ENCODE measurements at regions not wholly inside any gene's neighbourhood (a gene's known extent, or its start where the extent isn't known, plus 50 kb on each side); places are given as distances from the start of the nearest gene placed in this dataset.

GRCh38 chr1:36605942-36606640, 123.4 kb upstream of the CSF3R start:
- no peak for DNase-seq

DNA sequence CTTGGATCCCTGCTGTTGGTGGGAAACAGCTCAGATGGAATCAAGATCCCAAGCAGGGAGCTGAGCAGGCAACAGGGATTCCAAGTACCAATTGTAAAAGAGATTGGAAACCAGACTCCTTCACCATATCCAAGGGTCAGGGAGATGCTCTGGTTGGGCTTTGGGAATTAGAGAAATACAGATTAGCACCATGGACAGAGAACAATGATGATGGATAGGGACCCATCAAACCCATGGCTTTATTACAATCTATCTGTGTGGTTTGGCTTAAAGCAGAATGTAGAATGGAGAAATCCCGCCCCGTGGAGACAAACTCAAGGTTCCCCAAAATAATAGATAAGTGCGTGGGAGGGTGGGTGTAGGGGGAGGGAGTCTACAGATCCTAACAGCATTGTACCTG, 120.7 kb upstream of the CSF3R start:
- no peak for DNase-seq

GRCh38 chr1:36602184-36602583, 119.5 kb upstream of the CSF3R start:
- no peak for DNase-seq

- no peak for DNase-seq
Measured at GRCh38 chr1:36599828-36600227, 117.1 kb upstream of the CSF3R start.

GRCh38 chr1:36597514-36597913, 114.8 kb upstream of the CSF3R start:
- DNase-seq = no peak

GRCh38 chr1:36595921-36596320, 113.2 kb upstream of the CSF3R start:
- DNase-seq = no peak

DNA sequence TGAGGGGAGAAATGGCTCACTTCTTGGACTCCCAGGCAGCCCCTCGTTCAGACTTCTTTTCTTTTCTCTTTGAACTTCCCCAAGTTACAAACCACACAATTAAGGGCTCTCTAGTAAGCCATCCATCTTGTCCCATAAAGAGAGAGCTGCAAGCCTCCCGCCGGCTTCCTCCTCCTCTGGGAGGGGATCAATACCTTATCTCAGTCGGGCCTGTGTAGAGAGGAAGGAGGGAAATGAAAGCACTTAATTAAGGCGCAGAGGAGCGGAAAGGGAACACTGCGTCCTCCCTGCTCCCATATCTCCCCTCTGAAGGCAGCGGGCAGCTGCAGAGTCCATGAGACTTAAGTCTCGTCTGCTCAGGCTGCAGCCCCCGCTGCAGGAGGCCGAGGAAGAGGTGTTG, 112.6 kb upstream of the CSF3R start:
- no peak for DNase-seq

- no peak for DNase-seq
Measured at GRCh38 chr1:36594023-36594422, 111.3 kb upstream of the CSF3R start.

GRCh38 chr1:36591278-36591677, 108.6 kb upstream of the CSF3R start:
- no peak for DNase-seq

DNA sequence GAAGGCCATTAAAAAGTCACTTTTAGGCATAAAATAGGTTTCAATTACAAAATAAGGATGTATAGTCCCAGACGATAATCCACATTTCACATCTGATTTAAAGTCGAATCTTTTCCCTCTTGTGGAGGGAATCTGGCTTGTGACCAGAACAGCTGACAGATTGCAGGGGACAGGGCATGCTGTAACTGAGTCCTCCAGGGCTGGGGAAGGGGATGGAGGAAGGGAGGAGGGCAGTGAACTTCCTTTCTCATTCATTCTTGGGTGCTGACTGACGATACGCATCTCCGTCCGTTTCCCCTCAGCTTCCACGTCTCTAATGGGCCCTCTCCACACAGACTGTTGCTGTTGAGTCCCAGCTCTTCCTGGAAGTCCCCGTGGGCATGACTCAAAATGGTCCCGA, 108.1 kb upstream of the CSF3R start:
- no peak for DNase-seq

- no peak for DNase-seq
Measured at GRCh38 chr1:36590264-36590663, 107.6 kb upstream of the CSF3R start.

- DNase-seq = peak; percentile 69
Measured at GRCh38 chr1:36588972-36589371, 106.3 kb upstream of the CSF3R start.

DNA sequence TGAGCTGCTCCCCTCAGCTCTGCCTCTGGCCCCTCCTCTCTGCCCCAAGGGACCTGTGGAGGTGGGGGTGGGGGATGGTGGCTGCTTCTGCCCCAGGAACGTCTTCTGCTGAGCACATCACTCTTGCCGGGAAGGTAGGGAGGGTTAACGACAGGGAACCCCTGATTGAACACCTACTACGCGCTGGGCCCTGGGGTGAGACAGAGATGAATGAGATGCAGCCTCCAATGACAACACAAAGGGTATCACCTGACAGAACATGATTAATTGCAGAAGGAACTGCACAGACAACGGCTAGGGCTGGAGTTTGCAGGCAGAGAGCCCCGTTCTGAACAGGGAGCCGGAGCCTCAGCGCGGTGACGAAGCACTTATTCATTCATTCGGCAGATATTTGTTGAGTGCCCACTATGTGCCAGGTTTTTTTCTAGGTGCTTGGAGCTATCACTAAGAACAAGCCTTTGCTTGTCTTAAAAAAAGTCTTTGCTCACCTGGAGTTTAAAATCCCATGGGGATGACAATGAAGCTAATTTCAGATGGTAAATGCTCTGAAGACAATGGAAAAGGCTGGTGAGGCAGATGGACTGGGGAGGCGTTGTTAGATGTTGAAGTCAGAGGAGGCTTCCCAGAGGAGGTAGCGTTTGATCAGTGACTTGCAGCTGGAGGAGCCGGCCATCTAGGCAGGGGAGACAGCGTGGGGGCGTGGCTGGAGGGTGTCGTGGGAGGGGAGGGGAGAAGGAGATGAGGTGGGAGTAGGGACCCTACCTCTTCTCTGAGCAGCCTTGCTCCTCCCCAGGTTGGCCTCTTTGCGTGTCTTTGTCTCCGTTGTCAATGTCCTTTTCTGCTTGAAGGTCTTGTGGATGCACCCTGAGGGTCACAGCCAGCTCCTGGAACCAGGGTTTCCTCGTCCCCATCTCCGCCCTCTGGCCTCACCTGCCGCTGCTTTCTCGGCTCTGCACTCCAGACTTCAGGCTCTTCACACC, 103.1 kb upstream of the CSF3R start:
- DNase-seq = no peak

- DNase-seq = no peak
Measured at GRCh38 chr1:36584874-36585453, 102.3 kb upstream of the CSF3R start.

DNA sequence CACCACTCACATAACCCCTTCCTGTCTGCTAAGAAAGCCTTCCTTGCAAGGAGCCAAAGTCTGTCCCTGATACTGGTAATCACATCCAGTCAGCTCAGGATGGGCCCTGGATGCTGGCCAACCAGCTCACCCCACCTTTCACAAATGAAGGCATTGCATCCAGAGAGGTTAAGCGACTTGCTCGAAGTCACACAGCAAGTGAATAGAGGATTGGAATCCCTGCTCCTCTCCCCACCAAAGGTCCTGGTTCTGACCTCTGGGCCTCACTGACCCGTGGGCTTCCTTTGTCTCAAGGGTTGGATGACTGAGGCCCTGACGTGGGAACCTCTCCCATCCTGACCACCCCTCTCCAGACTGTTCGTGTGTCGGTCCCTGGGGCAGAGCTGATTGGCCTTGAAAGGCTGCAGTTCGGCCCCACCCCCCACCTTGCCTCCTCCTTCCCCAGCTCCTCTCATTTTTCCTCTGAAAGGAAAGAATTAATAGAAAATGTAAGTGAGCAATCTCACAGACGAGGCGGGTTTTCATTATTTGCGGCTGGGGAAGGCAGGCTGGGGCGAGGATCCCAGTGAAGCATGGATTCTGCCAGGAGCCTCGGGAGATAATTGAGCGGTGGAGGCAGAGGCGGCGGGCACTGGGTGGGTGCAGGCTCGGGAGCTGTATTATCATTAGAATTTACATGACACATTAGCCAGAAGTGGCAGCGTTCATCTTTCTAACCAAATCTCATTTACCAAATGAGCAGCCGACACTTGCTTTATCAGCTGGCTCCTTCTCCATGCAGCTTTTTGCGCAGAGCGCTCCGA, 101.5 kb upstream of the CSF3R start:
- DNase-seq = no peak

DNA sequence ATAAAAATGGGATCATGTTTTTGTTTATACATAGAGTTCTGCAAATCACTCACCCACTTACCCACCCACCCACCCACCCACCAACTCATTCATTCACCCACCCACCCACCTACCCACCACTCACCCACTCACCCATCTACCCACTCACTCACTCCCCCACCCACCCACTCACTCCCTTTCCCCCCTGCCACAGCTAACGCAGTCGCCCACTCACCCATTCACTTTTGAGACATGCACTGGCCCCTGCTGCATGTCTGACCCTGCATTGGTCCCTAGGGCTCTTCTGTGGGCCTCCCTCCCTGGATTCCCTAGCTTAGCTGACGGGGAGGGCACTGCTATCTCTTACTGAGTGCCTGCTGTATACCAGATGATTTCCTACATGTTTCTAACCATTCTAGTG, 100.4 kb upstream of the CSF3R start:
- no peak for DNase-seq

DNA sequence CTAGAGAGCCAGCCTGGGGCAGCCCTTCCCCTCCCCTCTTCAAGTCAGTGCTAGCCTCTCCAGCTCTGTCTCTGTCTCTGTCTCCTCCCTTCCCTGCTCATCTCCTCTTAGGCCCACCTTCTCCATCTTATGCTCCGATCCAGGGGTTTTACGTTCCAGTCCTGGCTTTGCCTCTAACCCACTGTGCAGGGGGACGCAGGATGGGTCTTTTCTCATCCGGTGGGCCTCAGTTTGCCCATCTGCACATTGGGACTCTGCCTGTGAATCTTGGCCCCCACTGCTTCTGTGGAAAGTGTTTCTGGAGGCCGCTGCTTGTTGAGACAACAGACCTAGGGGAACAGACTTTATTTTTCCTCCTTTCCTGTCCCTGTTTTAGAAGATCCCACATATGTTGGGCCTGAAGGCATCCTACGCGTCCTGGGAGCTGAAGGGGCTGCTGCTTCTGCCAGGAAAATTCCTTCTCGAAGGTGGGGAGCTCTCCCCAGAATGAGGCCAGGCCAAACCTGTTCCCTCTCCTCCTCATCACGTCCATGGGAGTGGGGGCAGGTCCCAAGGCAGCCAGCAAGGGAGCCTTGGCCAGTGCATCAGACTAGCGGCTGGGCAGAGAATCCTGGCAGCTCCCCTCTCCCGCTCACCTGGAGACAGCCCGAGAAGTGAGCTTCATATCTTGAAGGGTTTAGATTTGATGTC, 99.5 kb upstream of the CSF3R start:
- DNase-seq = no peak

- no peak for DNase-seq
Measured at GRCh38 chr1:36580524-36580923, 97.8 kb upstream of the CSF3R start.

GRCh38 chr1:36579039-36579438, 96.3 kb upstream of the CSF3R start:
- DNase-seq = no peak

DNA sequence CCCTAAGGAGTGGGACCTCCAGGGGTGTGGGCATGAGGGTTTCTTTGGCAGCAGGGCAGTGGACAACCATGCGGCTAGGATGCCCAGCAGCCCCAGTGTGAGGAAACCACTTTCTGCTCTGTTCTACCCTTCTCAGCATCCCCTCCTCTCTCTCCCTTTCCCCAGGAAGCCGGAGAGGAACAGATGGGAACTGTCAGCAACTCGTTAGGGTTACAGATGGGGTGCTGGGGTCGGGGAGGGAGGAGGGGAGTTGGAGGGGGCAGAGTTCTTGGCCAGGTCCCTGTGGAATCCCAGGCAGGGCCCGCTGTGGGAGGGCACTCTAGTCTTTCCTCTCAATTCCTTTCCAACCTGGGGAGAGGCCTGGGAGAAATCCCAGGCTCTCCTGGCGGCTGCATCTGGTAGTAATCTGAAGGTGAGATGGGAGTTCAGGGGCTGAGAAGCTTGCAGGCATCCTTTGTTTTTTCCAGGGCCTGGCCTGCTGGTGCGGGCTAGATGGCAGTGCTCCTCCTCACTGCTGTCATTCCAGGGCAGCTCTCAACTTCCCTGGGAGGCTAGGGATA, 93.9 kb upstream of the CSF3R start:
- no peak for DNase-seq

DNA sequence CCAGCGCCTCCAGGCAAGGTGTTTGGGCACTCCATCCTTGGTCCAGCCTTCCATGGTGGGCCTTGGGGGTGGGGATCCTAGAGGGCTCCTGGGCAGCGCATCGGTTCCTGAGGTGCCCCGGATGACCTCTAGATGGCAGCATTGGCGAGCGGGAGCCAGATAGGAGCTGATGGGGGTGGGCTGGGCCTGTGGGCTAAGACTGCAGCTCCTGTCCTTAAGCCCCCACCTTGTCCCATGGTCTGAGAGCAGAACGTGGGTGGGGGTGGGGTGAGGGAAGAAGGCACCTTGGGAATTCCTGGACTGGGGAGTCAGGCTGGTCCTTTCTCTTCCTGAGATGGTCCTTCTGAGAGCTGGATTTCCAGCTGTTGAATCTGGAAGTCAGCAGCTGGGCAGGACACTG, 93.4 kb upstream of the CSF3R start:
- DNase-seq = peak; percentile 90

DNA sequence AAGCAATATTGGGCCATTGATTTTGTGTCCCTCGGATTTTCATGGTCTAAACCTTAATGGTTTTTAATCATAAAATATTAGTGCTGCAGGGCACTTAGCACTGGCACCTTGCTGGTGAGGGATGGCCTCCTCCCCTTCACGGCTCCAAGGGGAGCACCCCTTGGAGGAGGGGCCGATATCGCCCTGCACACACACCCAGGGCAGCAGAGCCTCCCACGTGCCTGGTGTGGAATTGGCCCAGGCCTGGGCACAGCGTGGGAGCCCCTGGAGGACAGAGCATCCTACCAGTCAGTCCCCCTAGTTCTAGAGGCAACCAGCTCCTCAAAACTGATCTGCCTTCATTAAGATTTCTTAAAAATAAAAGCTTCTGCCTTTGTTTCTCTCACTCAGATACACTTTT, 90.7 kb upstream of the CSF3R start:
- no peak for DNase-seq

Data from eye (tissue), 1 donor.